NB4 (cell line): ENCODE measurements at regions not wholly inside any gene's neighbourhood (a gene's known extent, or its start where the extent isn't known, plus 50 kb on each side); places are given as distances from the start of the nearest gene placed in this dataset.

Experiments used
- DNase-seq: peaks from one replicate; pipeline ENCODE4 v3.0.0; 2010; ENCODE audit warnings: low read depth
- H3K4me3 ChIP-seq: one replicate; pipeline ENCODE4 v1.5.1; 2011; ENCODE audit warnings: mild to moderate bottlenecking, low read depth, low read length, moderate library complexity
- MYC ChIP-seq: IDR thresholded peaks from 2 replicates; pipeline ENCODE4 v1.6.1; 2011; ENCODE audit warnings: low read depth, low read length
- POLR2A ChIP-seq: IDR thresholded peaks from 2 replicates; pipeline ENCODE4 v1.6.1; 2011; ENCODE audit warnings: mild to moderate bottlenecking; ENCODE audit not compliant: insufficient read length; ENCODE audit errors: extremely low read depth
- TF ChIP-seq, protein P1 (sequence below): IDR thresholded peaks from one replicate; pipeline ENCODE4 v1.5.1; 2012; ENCODE audit warnings: low read depth, low read length
- TF ChIP-seq, protein P2 (sequence below): IDR thresholded peaks from 2 replicates; pipeline ENCODE4 v1.6.1; 2011; ENCODE audit warnings: low read depth, low read length

DNA sequence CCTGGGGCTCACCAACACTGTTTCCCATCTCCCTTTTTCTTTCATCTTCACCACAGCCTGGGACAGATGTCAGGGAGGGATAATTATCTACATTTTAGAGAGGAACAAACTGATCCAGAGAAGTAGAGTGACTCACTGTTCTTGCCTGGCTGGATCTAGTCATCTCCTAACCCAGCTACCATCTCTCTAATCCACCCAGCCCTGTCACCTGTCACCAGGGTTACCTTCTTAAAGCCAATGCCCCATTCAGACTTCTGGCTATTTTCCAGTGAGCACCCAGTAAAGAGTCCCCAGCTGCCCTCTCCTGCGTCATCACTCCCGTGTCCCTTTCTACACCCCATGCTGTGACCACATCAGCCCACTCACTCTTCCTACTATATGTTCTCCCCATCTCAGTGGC lies 68.4 kb upstream of the DUSP5 start:
- H3K4me3 ChIP-seq: no peak overlapping the region
- TF ChIP-seq, protein P1, sequence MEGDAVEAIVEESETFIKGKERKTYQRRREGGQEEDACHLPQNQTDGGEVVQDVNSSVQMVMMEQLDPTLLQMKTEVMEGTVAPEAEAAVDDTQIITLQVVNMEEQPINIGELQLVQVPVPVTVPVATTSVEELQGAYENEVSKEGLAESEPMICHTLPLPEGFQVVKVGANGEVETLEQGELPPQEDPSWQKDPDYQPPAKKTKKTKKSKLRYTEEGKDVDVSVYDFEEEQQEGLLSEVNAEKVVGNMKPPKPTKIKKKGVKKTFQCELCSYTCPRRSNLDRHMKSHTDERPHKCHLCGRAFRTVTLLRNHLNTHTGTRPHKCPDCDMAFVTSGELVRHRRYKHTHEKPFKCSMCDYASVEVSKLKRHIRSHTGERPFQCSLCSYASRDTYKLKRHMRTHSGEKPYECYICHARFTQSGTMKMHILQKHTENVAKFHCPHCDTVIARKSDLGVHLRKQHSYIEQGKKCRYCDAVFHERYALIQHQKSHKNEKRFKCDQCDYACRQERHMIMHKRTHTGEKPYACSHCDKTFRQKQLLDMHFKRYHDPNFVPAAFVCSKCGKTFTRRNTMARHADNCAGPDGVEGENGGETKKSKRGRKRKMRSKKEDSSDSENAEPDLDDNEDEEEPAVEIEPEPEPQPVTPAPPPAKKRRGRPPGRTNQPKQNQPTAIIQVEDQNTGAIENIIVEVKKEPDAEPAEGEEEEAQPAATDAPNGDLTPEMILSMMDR: no peak
- TF ChIP-seq, protein P2, sequence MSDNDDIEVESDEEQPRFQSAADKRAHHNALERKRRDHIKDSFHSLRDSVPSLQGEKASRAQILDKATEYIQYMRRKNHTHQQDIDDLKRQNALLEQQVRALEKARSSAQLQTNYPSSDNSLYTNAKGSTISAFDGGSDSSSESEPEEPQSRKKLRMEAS: no peak
- no peak for TF ChIP-seq POLR2A
- no peak for TF ChIP-seq MYC
- no peak for DNase-seq

DNA sequence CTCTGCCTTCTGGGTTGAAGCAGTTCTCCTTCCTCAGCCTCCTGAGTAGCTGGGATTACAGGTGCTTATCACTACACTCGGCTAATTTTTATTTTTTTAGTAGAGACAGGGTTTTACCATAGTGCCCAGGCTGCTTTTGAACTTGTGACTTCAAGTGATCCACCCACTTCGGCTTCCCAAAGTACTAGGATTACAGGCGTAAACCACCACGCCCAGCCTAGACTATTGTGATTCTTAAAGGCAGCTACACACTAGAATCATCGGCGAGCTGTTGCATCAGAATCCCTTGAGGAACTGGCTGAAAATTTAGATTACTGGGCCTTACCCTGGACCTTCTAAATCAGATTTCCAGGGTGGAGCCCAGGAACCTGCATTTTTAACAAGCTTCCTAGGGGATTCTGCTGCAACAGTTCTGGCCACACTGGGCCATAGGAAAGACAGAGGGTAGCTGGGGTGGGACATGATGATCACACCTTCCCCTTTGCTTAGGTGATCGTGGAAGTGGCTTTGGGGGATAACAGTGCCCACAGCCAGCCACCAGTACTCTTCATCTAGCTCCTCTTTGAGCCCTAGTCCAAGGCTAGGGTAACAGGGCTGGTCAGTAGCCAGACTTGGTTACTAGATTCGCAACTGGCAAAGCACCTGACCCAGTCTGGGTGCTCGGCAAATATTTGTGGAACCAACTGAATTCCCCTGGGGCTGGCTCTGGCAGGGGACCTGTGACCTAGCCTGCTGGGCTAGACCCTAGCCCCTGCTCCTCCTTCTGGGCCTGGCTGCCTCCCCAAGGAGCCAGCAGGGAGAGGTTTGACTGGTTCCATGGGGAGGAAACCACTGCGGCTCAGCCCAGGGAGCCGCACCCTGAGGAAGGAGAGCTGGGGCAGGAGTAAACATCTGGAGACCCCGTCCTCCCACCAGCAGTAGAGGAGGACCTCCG lies 67.1 kb upstream of the DUSP5 start:
- TF ChIP-seq POLR2A (no peak), MYC (no peak)
- TF ChIP-seq, protein P2: no peak
- TF ChIP-seq, protein P1: no peak
- H3K4me3 ChIP-seq: no peak overlapping the region
- no peak for DNase-seq

DNA sequence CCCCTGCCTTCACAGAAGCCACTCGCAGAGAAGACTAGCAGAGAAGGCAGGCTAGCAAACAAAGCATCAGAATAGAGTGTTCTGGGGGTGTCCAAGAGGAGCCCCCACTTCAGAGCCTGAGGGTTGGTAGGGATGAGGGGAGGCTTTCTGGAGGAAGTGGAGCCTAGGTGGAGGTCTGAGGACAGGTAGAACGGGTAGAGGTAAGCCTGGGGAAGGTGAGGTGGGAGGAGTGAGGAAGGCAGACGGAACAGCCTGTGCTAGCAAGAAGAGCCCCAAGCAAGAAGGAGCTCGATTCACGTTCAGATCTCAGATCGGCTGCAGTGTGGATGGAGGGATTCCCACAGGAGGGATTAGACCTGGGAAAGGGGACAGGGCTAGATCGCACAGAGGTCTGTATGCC lies 66.0 kb upstream of the DUSP5 start:
- no peak for DNase-seq
- no peak for TF ChIP-seq MYC
- no peak for TF ChIP-seq POLR2A
- TF ChIP-seq, protein P1: no peak
- TF ChIP-seq, protein P2: no peak
- no peak overlapping the region for H3K4me3 ChIP-seq

DNA sequence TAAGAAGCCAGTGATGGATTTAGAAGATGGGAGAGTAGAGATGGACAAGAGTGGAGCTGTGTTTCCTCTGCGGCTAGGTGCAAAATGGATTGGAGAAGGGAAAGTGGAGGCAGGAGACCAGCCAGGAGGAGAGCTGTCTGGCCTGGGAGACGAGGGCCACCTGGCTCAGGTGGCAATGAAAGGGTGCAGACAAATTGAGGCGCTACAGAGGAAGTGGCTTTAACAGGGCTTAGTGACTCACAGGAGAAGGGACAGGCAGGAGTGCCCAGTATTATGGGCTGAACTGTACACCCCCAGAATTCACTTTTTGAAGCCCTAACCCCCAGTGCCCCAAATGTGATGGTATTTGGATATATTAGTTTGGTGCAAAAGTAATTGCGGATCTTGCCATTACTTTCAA lies 65.6 kb upstream of the DUSP5 start:
- TF ChIP-seq, protein P1: no peak
- no peak for TF ChIP-seq POLR2A
- TF ChIP-seq MYC: no peak
- TF ChIP-seq, protein P2: no peak

DNA sequence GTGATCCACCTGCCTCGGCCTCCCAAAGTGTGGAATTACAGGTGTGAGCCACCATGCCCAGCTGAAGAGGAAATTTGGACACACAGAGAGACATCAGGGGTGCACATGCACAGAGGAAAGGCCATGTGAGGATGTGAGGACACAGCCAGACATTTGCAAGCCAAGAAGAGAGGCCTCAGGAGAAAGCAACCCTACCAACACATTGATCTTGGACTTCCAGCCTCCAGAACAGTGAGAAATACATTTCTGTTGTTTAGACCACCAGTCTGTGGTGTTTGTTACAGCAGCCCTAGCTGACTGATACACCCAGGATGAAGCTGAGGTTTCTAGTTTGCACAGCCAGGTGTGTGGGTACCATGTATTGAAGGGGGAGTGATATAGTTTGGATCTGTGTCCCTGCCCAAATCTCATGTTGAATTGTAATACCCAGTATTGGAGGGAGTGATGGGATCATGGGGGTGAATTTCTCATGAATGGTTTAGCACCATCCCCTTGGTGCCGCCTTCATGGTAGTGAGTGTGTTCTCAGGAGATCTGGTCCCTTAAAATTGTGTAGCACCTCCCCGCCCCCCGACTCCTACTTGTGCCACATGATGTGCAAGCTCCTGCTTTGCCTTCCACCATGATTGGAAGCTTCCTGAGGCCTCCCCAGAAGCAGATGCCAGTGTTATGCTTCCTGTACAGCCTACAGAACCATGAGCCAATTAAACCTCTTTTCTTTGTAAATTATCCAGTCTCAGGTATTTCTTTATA lies 64.7 kb upstream of the DUSP5 start:
- no peak overlapping the region for H3K4me3 ChIP-seq
- DNase-seq: no peak
- TF ChIP-seq MYC (no peak), POLR2A (no peak)
- TF ChIP-seq, protein P2: no peak
- TF ChIP-seq, protein P1: no peak

More for the DNA sequence above, 65.6 kb upstream of the DUSP5 start:
- no peak for DNase-seq
- no peak overlapping the region for H3K4me3 ChIP-seq
